Activated naive CD4-positive, alpha-beta T cell (primary cell): ENCODE measurements at regions not wholly inside any gene's neighbourhood (a gene's known extent, or its start where the extent isn't known, plus 50 kb on each side); places are given as distances from the start of the nearest gene placed in this dataset.
"Not testable (repeated sequence)": the region's sequence is repeated elsewhere in the genome, so short reads cannot be mapped to it uniquely, and the experiment has no call there.

Source experiments
- DNase-seq, 4 experiments: peaks; one replicate each; lab custom pipeline; 2025; lab: John Stamatoyannopoulos, UW

- not testable (repeated sequence) for DNase-seq
Observed at GRCh38 chr4:102397056-102397455, 51.8 kb upstream of the SLC39A8 start.

DNA sequence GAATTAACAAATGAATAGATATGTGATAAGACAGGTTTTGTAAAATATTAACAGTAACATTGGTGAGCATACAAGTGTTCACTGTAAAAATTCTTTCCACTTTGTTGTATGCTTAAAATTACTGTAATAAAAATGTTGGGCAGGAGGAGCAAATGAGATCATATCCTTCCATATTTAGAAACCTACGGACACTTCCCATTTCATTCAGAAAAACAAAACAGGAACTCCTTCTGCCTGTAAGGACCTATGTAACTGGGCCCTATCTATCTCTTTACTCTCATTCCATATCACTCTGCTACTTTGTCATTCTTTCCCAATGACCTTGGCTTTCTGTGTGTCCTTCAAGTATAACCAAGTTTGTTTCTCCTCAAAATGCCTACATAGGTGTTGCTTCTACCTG, 53.7 kb upstream of the SLC39A8 start:
- no peak for DNase-seq

DNA sequence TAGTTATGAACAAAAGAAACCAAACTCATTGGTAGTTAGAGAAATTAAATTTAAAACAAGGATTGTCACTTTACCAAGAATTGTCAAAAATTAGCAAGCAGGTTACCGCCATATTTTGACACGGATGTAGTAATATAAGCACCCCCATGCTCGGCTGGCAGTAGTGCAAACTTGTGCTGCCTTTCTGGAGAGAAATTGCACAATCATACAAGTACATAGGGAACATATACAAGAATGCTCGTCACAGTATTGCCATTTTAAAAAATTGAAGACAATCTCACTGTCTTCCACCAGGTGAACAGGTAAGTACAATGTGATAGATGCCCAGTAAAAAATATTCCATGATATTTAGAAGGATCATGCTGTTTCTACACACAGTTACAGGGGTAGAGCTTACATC, 55.6 kb upstream of the SLC39A8 start:
- no peak for DNase-seq

- DNase-seq: no peak
Observed at GRCh38 chr4:102402223-102402622, 56.9 kb upstream of the SLC39A8 start.

DNA sequence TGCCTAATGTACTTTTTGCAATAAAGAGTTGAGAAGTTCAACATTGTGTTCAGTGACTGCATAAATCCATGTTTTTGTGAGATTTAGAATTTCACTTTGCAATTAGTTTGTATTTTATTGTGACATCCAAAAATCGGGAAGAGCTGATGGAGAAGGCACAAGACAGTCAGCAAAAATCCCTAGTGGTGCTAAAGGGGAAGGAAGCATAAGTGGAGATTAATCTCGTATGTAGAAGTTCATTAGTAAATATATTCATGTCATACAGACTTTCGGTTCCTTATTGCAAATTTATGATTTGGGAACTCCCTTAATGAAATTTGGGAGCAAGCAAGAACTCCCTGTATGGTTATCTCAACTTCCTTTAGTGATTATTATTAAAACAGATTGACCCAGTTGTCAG, 57.8 kb upstream of the SLC39A8 start:
- DNase-seq: no peak

- no peak for DNase-seq
Observed at GRCh38 chr4:102404431-102404969, 59.2 kb upstream of the SLC39A8 start.

- DNase-seq: peak in 1 of 4 experiments; percentile 0
Observed at GRCh38 chr4:102405821-102406401, 60.6 kb upstream of the SLC39A8 start.

DNA sequence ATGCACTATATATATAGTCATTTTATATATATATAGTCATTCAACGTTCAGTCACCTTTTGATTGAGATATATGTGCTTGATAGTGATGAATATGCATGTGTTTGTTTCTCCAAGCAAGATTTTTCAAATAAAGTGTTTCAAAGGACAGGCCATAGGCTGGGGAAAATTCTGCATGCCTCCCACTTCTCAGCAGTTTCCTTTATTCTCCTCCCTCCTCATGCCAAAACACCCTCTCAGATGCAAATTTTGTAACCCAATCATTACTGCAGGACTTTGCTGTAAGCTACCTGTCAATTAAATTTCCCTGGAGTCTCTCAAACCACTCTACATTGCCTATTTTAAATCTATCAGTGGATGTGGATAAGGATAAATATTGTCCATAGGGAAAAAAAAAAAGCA, 65.6 kb upstream of the SLC39A8 start:
- DNase-seq: not testable (repeated sequence)

- DNase-seq: no peak
Observed at GRCh38 chr4:102411408-102411807, 66.1 kb upstream of the SLC39A8 start.

DNA sequence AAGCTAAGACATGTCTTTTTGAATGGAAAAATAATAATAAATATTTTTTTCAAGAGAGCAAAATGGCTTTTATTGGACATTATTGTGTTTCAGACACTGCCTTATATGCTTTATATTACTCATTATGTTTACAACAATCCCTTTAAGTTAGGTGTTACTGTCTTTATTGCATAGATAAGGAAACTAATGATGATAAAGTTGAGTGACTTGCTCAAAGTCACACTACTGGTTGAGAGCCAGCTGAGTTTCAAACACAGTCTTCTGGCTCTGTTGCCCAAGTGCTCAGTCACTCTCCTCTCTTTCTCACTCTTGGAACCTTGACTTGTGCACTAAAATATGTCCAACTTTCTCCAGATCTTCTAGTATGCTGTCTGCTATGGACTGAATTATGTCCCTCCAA, 71.5 kb upstream of the SLC39A8 start:
- DNase-seq: no peak

GRCh38 chr4:102420563-102421398, 75.5 kb upstream of the SLC39A8 start:
- no peak for DNase-seq

- no peak for DNase-seq
Observed at GRCh38 chr4:102422843-102423242, 77.6 kb upstream of the SLC39A8 start.

GRCh38 chr4:102423375-102423774, 77.8 kb upstream of the NFKB1 start:
- DNase-seq: no peak

- no peak for DNase-seq
Observed at GRCh38 chr4:102427371-102427998, 73.7 kb upstream of the NFKB1 start.

DNA sequence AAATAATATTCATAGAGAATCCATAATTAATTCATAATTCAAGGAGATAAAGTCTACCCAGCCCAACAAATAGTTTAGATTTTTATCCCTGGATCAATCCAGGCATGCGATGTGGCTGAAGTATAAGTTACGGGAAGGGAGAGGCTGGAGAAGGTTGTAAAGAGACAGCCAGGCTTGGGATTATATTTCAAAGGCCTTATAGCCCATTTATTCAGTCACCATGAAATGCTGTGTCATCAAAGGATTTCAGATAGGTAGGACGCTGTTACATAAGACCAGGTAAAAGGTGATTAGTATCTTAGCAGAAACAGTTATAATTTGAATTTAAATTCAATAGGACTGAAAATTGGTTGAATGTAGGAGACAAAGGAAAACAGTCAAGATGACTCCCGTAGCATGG, 73.0 kb upstream of the NFKB1 start:
- no peak for DNase-seq

DNA sequence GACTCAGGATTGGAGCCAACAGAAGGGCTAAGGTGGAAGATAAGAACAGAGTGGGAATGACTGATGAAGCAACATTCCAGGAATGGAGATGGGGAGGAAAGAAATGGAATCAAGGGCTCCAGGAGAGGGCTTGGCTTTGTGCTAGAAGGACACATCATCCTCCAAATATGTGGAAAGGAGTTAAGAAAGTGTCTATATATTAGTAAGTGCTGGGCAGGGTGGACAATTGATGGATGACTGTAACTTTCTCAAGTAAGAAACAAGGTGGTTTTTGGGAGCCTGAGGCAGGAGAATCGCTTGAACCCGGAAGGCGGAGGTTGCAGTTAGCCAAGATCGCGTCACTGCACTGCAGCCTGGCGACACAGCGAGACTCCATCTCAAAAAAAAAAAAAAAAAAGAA, 71.6 kb upstream of the NFKB1 start:
- no peak for DNase-seq

DNA sequence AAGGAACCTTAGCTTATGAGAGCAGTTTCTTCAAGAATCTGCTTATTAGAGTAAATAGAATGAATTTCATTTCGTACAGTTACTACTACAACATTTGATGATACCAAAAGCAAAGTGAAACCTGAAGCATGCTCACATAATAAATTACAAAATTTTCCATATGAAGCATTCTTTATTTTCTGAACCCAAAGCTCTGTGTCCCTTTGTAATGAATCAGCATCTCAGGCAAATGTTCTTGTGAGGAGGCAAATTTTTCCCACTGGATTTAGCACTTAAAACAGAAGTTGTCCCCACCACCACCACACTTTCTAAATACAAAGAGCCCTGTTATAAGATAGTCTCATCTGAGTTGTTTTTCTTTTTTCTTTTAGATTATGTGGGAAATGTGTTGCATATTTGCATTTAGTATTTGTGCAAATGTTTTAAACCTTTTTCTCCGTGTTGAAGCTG, 70.7 kb upstream of the NFKB1 start:
- no peak for DNase-seq

GRCh38 chr4:102431608-102431961, 69.6 kb upstream of the NFKB1 start:
- DNase-seq: no peak

GRCh38 chr4:102437111-102437510, 64.0 kb upstream of the NFKB1 start:
- no peak for DNase-seq

DNA sequence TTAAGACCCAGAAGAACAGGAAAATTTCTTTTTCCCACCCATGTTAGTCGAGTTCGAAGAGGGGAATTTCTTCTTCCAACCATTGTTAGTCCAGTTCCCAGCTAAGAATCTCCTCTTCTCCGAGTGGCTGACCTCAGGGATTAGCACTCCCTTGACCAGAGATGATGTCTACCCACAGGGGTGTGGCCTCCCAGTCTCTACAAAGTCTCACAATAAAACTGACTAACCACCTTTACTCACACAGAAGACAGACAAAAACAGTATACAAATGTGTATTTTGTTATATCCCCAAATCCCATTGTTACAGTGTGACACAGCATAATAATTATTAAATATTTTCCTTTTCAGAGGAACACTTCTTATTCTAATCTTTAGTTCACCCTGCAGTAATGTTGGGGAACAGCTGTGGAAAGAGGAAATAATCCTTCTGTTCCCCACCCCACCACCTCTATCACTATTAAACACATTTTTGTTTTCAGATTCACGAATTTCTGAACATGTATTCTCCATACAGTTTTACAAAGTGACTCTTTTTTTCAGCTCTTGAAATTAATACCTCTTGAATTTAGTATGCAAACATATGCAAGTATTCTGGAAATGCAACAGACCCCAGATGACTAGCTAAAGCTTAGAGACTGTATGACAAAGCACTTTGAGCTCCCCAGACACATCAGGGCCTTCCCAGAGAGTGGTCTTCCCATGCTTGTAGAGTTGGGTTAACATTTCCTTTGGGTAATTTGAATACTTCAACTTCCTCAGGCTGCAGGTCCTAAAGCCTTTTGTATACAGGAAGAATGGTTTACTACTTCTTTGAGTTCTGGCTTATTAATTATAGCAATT, 62.5 kb upstream of the NFKB1 start:
- DNase-seq: no peak

GRCh38 chr4:102439236-102439614, 61.9 kb upstream of the NFKB1 start:
- no peak for DNase-seq

- no peak for DNase-seq
Observed at GRCh38 chr4:102439812-102440211, 61.3 kb upstream of the NFKB1 start.
